Parathyroid adenoma (tissue), 2 donors: ENCODE measurements at regions not wholly inside any gene's neighbourhood (a gene's known extent, or its start where the extent isn't known, plus 50 kb on each side); places are given as distances from the start of the nearest gene placed in this dataset.
"Not testable (repeated sequence)": the region's sequence is repeated elsewhere in the genome, so short reads cannot be mapped to it uniquely, and the experiment has no call there.

Source experiments
- H2AFZ ChIP-seq: fragments of 300-600 bp; sonication (generic); one replicate; pipeline ENCODE4 v1.7.0; 2017; ENCODE audit warnings: antibody characterized with exemption, mild to moderate bottlenecking
- H3K27ac ChIP-seq: fragments of 300-600 bp; sonication (generic); one replicate; pipeline ENCODE4 v1.7.0; 2017
- H3K27me3 ChIP-seq: fragments of 300-600 bp; sonication (generic); one replicate; pipeline ENCODE4 v1.7.0; 2017; ENCODE audit warnings: low read length; ENCODE audit not compliant: control insufficient read depth, insufficient read depth
- H3K36me3 ChIP-seq: fragments of 300-600 bp; sonication (generic); one replicate; pipeline ENCODE4 v1.7.0; 2017; ENCODE audit warnings: low read length; ENCODE audit not compliant: control insufficient read depth, insufficient read depth
- H3K4me1 ChIP-seq: fragments of 300-600 bp; sonication (generic); one replicate; pipeline ENCODE4 v1.7.0; 2017; ENCODE audit warnings: control low read depth
- H3K4me2 ChIP-seq: fragments of 300-600 bp; sonication (generic); one replicate; pipeline ENCODE4 v1.7.0; 2017; ENCODE audit warnings: low read length
- H3K4me3 ChIP-seq: fragments of 300-600 bp; sonication (generic); one replicate; pipeline ENCODE4 v1.7.0; 2017; ENCODE audit warnings: low read depth, low read length
- H3K79me2 ChIP-seq: fragments of 300-600 bp; sonication (generic); one replicate; pipeline ENCODE4 v1.7.0; 2017; ENCODE audit warnings: control low read depth
- H3K9ac ChIP-seq: fragments of 300-600 bp; sonication (generic); one replicate; pipeline ENCODE4 v1.7.0; 2017; ENCODE audit warnings: mild to moderate bottlenecking
- H3K9me3 ChIP-seq: fragments of 300-600 bp; sonication (generic); one replicate; pipeline ENCODE4 v1.7.0; 2017; ENCODE audit warnings: low read length; ENCODE audit not compliant: control insufficient read depth
- TF ChIP-seq, protein P1 (sequence below): fragments of 300-600 bp; sonication (generic); IDR thresholded peaks from one replicate; pipeline ENCODE4 v1.7.0; 2017; ENCODE audit warnings: antibody characterized with exemption, mild to moderate bottlenecking
- donor health status: primary hyperparathyroidism.

DNA sequence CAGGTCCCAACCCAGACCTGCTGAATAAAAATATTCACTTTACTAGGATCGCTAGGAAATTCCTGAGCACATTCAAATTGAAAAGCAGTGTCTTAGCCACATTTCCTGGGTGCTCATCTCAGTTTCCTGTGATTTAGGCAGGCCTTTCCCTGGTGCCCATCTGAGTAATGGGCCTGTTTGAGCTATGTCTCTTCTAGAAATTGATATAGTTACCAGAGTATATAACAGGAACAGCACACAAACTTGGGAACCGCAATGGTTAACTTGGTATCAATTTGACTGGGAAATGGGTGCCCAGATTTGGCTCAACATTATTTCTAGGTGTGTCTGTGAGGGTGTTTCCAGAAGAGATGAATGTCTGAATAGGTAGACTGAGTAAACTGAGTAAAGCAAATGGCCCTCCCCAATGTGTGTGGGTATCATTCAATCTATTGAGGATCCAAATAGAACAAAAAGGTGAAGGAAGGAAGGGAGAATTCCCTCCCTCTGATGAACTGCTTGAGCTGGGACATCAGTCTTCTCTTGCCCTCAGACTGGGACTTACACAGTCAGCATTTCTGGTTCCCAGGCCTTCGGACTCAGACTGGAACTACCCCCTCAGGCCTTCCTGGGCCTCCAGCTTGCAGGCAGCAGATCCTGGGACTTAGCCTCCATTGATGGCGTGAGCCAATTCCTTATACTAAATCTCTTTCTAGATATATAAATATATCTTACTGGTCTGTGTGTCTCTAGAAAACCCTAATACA is 99.1 kb downstream of the CCDC71L start:
- Histone ChIP-seq H3K27ac (no peak overlapping the region), H3K27me3 (no peaks in the 10 kb centered on the region), H3K79me2 (no peaks in the 10 kb centered on the region), H2AFZ (no peak overlapping the region), H3K9ac (no peak overlapping the region), H3K9me3 (no peaks in the 10 kb centered on the region), H3K4me3 (no peak overlapping the region), H3K36me3 (no peaks in the 10 kb centered on the region), H3K4me1 (no peaks in the 10 kb centered on the region), H3K4me2 (no peak overlapping the region)
- TF ChIP-seq, protein P1, sequence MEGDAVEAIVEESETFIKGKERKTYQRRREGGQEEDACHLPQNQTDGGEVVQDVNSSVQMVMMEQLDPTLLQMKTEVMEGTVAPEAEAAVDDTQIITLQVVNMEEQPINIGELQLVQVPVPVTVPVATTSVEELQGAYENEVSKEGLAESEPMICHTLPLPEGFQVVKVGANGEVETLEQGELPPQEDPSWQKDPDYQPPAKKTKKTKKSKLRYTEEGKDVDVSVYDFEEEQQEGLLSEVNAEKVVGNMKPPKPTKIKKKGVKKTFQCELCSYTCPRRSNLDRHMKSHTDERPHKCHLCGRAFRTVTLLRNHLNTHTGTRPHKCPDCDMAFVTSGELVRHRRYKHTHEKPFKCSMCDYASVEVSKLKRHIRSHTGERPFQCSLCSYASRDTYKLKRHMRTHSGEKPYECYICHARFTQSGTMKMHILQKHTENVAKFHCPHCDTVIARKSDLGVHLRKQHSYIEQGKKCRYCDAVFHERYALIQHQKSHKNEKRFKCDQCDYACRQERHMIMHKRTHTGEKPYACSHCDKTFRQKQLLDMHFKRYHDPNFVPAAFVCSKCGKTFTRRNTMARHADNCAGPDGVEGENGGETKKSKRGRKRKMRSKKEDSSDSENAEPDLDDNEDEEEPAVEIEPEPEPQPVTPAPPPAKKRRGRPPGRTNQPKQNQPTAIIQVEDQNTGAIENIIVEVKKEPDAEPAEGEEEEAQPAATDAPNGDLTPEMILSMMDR = no peak

DNA sequence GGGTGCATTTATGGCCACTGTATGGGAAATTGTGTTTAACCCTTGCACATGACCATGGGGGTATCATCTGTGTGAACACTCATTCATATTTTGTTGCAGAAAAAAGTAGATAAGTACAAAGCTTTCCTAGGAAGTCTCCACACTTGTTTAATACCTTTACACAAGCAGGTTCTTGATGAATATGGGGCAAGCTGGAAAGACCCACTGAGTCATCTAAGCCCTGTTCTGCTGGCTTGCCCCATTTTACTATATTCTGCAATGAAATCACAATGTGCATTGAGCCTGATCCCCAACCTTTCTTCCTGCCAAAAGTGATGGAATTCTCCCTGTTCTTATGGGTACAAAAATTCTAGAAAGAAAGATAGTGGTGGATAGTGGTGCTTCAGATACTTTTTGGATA is 99.8 kb downstream of the CCDC71L start:
- H2AFZ ChIP-seq = no peak overlapping the region
- H3K27ac ChIP-seq = no peak overlapping the region
- no peak overlapping the region for H3K4me3 ChIP-seq
- no peaks in the 10 kb centered on the region for H3K27me3 ChIP-seq
- TF ChIP-seq, protein P1 = no peak
- H3K36me3 ChIP-seq = no peaks in the 10 kb centered on the region
- H3K79me2 ChIP-seq = no peaks in the 10 kb centered on the region
- no peaks in the 10 kb centered on the region for H3K4me1 ChIP-seq
- H3K9ac ChIP-seq = no peak overlapping the region
- no peaks in the 10 kb centered on the region for H3K9me3 ChIP-seq
- H3K4me2 ChIP-seq = no peak overlapping the region

- Histone ChIP-seq H3K27ac (no peak overlapping the region), H3K36me3 (no peaks in the 10 kb centered on the region), H3K4me3 (no peak overlapping the region), H2AFZ (no peak overlapping the region), H3K27me3 (no peaks in the 10 kb centered on the region), H3K79me2 (no peaks in the 10 kb centered on the region), H3K4me2 (no peak overlapping the region), H3K4me1 (no peaks in the 10 kb centered on the region), H3K9me3 (no peaks in the 10 kb centered on the region), H3K9ac (no peak overlapping the region)
- TF ChIP-seq, protein P1 = no peak
Observed at GRCh38 chr7:106560482-106560881, 100.5 kb downstream of the CCDC71L start.

- H3K27me3 ChIP-seq, H3K9ac ChIP-seq: not testable (repeated sequence)
Observed at GRCh38 chr7:106556244-106556643, 104.7 kb downstream of the CCDC71L start.

GRCh38 chr7:106554623-106555022 is 106.3 kb downstream of the CCDC71L start:
- not testable (repeated sequence) for H3K4me2 ChIP-seq, H3K4me1 ChIP-seq, H3K27ac ChIP-seq, H3K9ac ChIP-seq, H2AFZ ChIP-seq, H3K4me3 ChIP-seq, H3K36me3 ChIP-seq, H3K27me3 ChIP-seq, H3K79me2 ChIP-seq, H3K9me3 ChIP-seq

More at GRCh38 chr7:106556244-106556643, 104.7 kb downstream of the CCDC71L start:
- not testable (repeated sequence) for H3K27ac ChIP-seq, H2AFZ ChIP-seq, H3K79me2 ChIP-seq, H3K9me3 ChIP-seq, H3K4me2 ChIP-seq, H3K4me3 ChIP-seq, H3K4me1 ChIP-seq, H3K36me3 ChIP-seq

- no peak overlapping the region for H3K27ac ChIP-seq
- no peaks in the 10 kb centered on the region for H3K79me2 ChIP-seq
- no peak overlapping the region for H2AFZ ChIP-seq
- H3K4me1 ChIP-seq = no peaks in the 10 kb centered on the region
- no peaks in the 10 kb centered on the region for H3K9me3 ChIP-seq
- H3K4me3 ChIP-seq = no peak overlapping the region
- TF ChIP-seq, protein P1 = no peak
- no peaks in the 10 kb centered on the region for H3K36me3 ChIP-seq
- H3K27me3 ChIP-seq = no peaks in the 10 kb centered on the region
- no peak overlapping the region for H3K4me2 ChIP-seq
- no peak overlapping the region for H3K9ac ChIP-seq
Observed at GRCh38 chr7:106553446-106553836, 107.5 kb downstream of the CCDC71L start.
